ENCODE measurements at regions not wholly inside any gene's neighbourhood (a gene's known extent, or its start where the extent isn't known, plus 50 kb on each side); places are given as distances from the start of the nearest gene placed in this dataset.

GRCh38 chr20:22460803-22461202 is 123.6 kb downstream of the FOXA2 start:
- H3K27me3 Mint-ChIP-seq (ENCODE audit: insufficient read depth, unreplicated experiment): no peaks in the 10 kb centered on the region
- ChIA-PET POLR2A (interaction anchor here (0.7 kb wide), 1 partner anchor 18 kb away, joined by 3 read pairs; no protein-coding TSS in a partner anchor), CTCF (interaction anchor here (0.8 to 1.5 kb wide), 2 partner anchors 121 to 126 kb away, joined by 3 to 9 read pairs; no protein-coding TSS in a partner anchor)
- TF ChIP-seq, protein P1, sequence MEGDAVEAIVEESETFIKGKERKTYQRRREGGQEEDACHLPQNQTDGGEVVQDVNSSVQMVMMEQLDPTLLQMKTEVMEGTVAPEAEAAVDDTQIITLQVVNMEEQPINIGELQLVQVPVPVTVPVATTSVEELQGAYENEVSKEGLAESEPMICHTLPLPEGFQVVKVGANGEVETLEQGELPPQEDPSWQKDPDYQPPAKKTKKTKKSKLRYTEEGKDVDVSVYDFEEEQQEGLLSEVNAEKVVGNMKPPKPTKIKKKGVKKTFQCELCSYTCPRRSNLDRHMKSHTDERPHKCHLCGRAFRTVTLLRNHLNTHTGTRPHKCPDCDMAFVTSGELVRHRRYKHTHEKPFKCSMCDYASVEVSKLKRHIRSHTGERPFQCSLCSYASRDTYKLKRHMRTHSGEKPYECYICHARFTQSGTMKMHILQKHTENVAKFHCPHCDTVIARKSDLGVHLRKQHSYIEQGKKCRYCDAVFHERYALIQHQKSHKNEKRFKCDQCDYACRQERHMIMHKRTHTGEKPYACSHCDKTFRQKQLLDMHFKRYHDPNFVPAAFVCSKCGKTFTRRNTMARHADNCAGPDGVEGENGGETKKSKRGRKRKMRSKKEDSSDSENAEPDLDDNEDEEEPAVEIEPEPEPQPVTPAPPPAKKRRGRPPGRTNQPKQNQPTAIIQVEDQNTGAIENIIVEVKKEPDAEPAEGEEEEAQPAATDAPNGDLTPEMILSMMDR (IDR thresholded peaks at IDR 0.05; ENCODE audit: unreplicated experiment): no peak
- no peaks in the 10 kb centered on the region for H3K9me3 Mint-ChIP-seq (ENCODE audit: unreplicated experiment)
- no peak overlapping the region for H3K27ac Mint-ChIP-seq (ENCODE audit: low read depth, unreplicated experiment)
- no TSS peak for BruUV-seq (replicated peaks)
- no peak for DNase-seq (ENCODE audit: unreplicated experiment)
- no peaks in the 10 kb centered on the region for H3K36me3 Mint-ChIP-seq (ENCODE audit: insufficient read depth, unreplicated experiment)
- H3K4me1 Mint-ChIP-seq (ENCODE audit: insufficient read depth, unreplicated experiment): peaks cover 10% of the 10 kb centered on the region
- no peak overlapping the region for H3K4me3 Mint-ChIP-seq (ENCODE audit: unreplicated experiment)
- intact Hi-C loops (cut with micrococcal nuclease): no loop called here

DNA sequence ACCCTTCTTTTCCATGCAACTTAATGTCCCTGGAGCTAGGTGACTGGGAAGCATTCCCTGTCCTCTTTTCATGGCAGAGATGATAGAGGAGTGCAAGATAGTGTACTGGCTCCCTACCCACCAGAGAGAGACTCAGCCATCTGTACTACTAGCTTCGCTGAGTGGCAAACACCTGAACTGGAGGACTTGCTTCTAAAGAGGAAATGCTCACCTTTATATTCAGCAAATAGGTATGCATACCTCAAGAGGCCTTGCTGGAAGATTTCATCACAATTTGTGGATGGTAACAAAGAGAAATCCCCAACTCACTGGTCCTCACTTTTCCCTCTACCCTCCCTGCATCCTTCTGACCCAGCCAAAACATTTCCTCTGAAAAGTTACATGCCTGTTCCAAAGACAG is 124.1 kb downstream of the FOXA2 start:
- CTCF ChIA-PET: no interaction called here
- Mint-ChIP-seq H3K4me3 (ENCODE audit: unreplicated experiment) (no peak overlapping the region), H3K27ac (ENCODE audit: low read depth, unreplicated experiment) (no peak overlapping the region), H3K36me3 (ENCODE audit: insufficient read depth, unreplicated experiment) (no peaks in the 10 kb centered on the region), H3K27me3 (ENCODE audit: insufficient read depth, unreplicated experiment) (no peaks in the 10 kb centered on the region), H3K4me1 (ENCODE audit: insufficient read depth, unreplicated experiment) (peaks cover 10% of the 10 kb centered on the region), H3K9me3 (ENCODE audit: unreplicated experiment) (no peaks in the 10 kb centered on the region)
- TF ChIP-seq, protein P1 (IDR thresholded peaks at IDR 0.05; ENCODE audit: unreplicated experiment): no peak
- no peak for DNase-seq (ENCODE audit: unreplicated experiment)
- no TSS peak for BruUV-seq (replicated peaks)
- POLR2A ChIA-PET: interaction anchor here (0.6 to 1.1 kb wide), 3 partner anchors 29 to 162 kb away, joined by 3 to 4 read pairs (median 3); no protein-coding TSS in a partner anchor
- intact Hi-C loops (cut with micrococcal nuclease): no loop called here

DNA sequence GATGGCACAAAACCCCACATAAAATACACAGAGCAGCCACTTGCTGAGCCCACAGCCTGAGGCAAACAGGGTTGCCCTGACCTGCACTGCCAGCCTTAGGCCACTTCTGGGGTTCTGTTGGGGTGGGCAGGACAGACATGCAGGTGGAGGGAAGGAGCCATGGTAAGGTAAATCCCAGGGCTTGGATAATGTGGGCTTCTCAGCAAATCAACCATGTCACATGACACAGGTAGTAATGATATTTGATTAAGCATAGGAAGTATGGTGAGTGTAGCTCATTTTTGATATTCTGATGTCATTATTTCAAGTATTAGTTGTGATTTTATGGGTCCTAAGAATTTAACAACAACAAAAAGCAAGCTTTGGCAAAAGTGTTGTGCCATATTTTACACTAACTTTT is 124.6 kb downstream of the FOXA2 start:
- TF ChIP-seq, protein P1 (IDR thresholded peaks at IDR 0.05; ENCODE audit: unreplicated experiment): no peak
- no peaks in the 10 kb centered on the region for H3K27me3 Mint-ChIP-seq (ENCODE audit: insufficient read depth, unreplicated experiment)
- no TSS peak for BruUV-seq (replicated peaks)
- no peak overlapping the region for H3K4me3 Mint-ChIP-seq (ENCODE audit: unreplicated experiment)
- intact Hi-C loops (cut with micrococcal nuclease): no loop called here
- H3K4me1 Mint-ChIP-seq (ENCODE audit: insufficient read depth, unreplicated experiment): peaks cover 10% of the 10 kb centered on the region
- no peaks in the 10 kb centered on the region for H3K9me3 Mint-ChIP-seq (ENCODE audit: unreplicated experiment)
- ChIA-PET CTCF (interaction anchor here (1.4 kb wide), 1 partner anchor 110 kb away, joined by 3 read pairs; no protein-coding TSS in a partner anchor), POLR2A (interaction anchor here (0.6 to 1.1 kb wide), 3 partner anchors 29 to 163 kb away, joined by 3 to 4 read pairs (median 3); no protein-coding TSS in a partner anchor)
- H3K36me3 Mint-ChIP-seq (ENCODE audit: insufficient read depth, unreplicated experiment): no peaks in the 10 kb centered on the region
- no peak for DNase-seq (ENCODE audit: unreplicated experiment)
- H3K27ac Mint-ChIP-seq (ENCODE audit: low read depth, unreplicated experiment): no peak overlapping the region

GRCh38 chr20:22456109-22456508 is 128.3 kb downstream of the FOXA2 start:
- BruUV-seq (replicated peaks): no TSS peak
- DNase-seq (ENCODE audit: unreplicated experiment): no peak
- Mint-ChIP-seq H3K4me3 (ENCODE audit: unreplicated experiment) (no peak overlapping the region), H3K27me3 (ENCODE audit: insufficient read depth, unreplicated experiment) (no peaks in the 10 kb centered on the region), H3K4me1 (ENCODE audit: insufficient read depth, unreplicated experiment) (no peaks in the 10 kb centered on the region), H3K9me3 (ENCODE audit: unreplicated experiment) (no peaks in the 10 kb centered on the region), H3K36me3 (ENCODE audit: insufficient read depth, unreplicated experiment) (no peaks in the 10 kb centered on the region), H3K27ac (ENCODE audit: low read depth, unreplicated experiment) (no peak overlapping the region)
- intact Hi-C loops (cut with micrococcal nuclease): no loop called here
- CTCF ChIA-PET: no interaction called here
- TF ChIP-seq, protein P1 (IDR thresholded peaks at IDR 0.05; ENCODE audit: unreplicated experiment): no peak
- POLR2A ChIA-PET: no interaction called here
